Stimulated activated CD8-positive, alpha-beta memory T cell treated with anti-CD3 and anti-CD28 coated beads, Interleukin-15, amount 100 ng/mL, for 48 hours (primary cell): ENCODE measurements at regions not wholly inside any gene's neighbourhood (a gene's known extent, or its start where the extent isn't known, plus 50 kb on each side); places are given as distances from the start of the nearest gene placed in this dataset.
"Not testable (repeated sequence)": the region's sequence is repeated elsewhere in the genome, so short reads cannot be mapped to it uniquely, and the experiment has no call there.

Experiments
- DNase-seq, 2 donors: peaks; one replicate each; pipeline ENCODE4 v3.0.0-alpha.2; 2020; ENCODE audit warnings: low read depth in 2 of 2

GRCh38 chr4:101730291-101731117 is 60.0 kb upstream of the BANK1 start:
- peak; percentile 4 to 8 for DNase-seq

- DNase-seq: no peak
Measured at GRCh38 chr4:101727238-101727637, 63.3 kb upstream of the BANK1 start.

- DNase-seq: no peak
Measured at GRCh38 chr4:101724093-101724492, 66.4 kb upstream of the BANK1 start.

GRCh38 chr4:101718810-101719209 is 71.7 kb upstream of the BANK1 start:
- no peak for DNase-seq

GRCh38 chr4:101711590-101712260 is 78.8 kb upstream of the BANK1 start:
- no peak for DNase-seq

GRCh38 chr4:101710806-101711205 is 79.7 kb upstream of the BANK1 start:
- no peak for DNase-seq

- no peak for DNase-seq
Measured at GRCh38 chr4:101708293-101709039, 82.1 kb upstream of the BANK1 start.

GRCh38 chr4:101707596-101707995 is 82.9 kb upstream of the BANK1 start:
- DNase-seq: no peak

GRCh38 chr4:101706535-101707057 is 83.9 kb upstream of the BANK1 start:
- DNase-seq: no peak

GRCh38 chr4:101701551-101701950 is 89.0 kb upstream of the BANK1 start:
- DNase-seq: no peak

- no peak for DNase-seq
Measured at GRCh38 chr4:101699441-101700124, 90.9 kb upstream of the BANK1 start.

- no peak for DNase-seq
Measured at GRCh38 chr4:101697266-101697665, 93.3 kb upstream of the BANK1 start.

GRCh38 chr4:101696276-101697010 is 94.1 kb upstream of the BANK1 start:
- no peak for DNase-seq

GRCh38 chr4:101695176-101695575 is 95.4 kb upstream of the BANK1 start:
- no peak for DNase-seq

GRCh38 chr4:101694403-101694802 is 96.1 kb upstream of the BANK1 start:
- DNase-seq: not testable (repeated sequence)

GRCh38 chr4:101693842-101694398 is 96.6 kb upstream of the BANK1 start:
- DNase-seq: no peak

GRCh38 chr4:101689220-101689619 is 101.3 kb upstream of the BANK1 start:
- DNase-seq: no peak

- DNase-seq: no peak
Measured at GRCh38 chr4:101685126-101685525, 105.4 kb upstream of the BANK1 start.

GRCh38 chr4:101682946-101683345 is 107.6 kb upstream of the BANK1 start:
- DNase-seq: no peak

GRCh38 chr4:101678180-101678579 is 112.3 kb upstream of the BANK1 start:
- no peak for DNase-seq

- DNase-seq: no peak
Measured at GRCh38 chr4:101670897-101671296, 119.6 kb upstream of the BANK1 start.
